Heart left ventricle (tissue), 16 donors: ENCODE measurements at regions not wholly inside any gene's neighbourhood (a gene's known extent, or its start where the extent isn't known, plus 50 kb on each side); places are given as distances from the start of the nearest gene placed in this dataset.

Experiments
- ATAC-seq, 4 donors: fragments of 200-7000 bp; cut with Tn5 transposase; one replicate each; pipeline ENCODE4 v1.9.1; 2020 to 2022; ENCODE audit warnings: moderate library complexity in 4 of 4, mild to moderate bottlenecking in 3 of 4, moderate number of reproducible peaks in 1 of 4
- DNase-seq, 5 donors: peaks; one replicate each; pipeline ENCODE4 v3.0.0-alpha.2; 2020
- H3K27ac ChIP-seq, 12 donors: fragments of 200-600 bp; sonication (generic) in 4 of 12; one replicate each; pipeline versions ENCODE4 v1.5.0 to v1.8.0; 2016 to 2022; ENCODE audit warnings: mild to moderate bottlenecking in 2 of 12
- H3K27me3 ChIP-seq, 9 donors: fragments of 200-600 bp; sonication (generic) in 2 of 9; one replicate each; pipeline versions ENCODE4 v1.5.1 to v1.8.0; 2016 to 2022; ENCODE audit warnings: mild to moderate bottlenecking in 3 of 9
- H3K36me3 ChIP-seq, 9 donors: fragments of 200-600 bp; sonication (generic) in 2 of 9; one replicate each; pipeline versions ENCODE4 v1.5.0 to v1.8.0; 2018 to 2022; ENCODE audit warnings: mild to moderate bottlenecking in 2 of 9
- H3K4me1 ChIP-seq, 12 donors: fragments of 200-600 bp; sonication (generic) in 4 of 12; one replicate each; pipeline versions ENCODE4 v1.5.0 to v1.8.0; 2016 to 2022; ENCODE audit warnings: mild to moderate bottlenecking in 3 of 12
- H3K4me3 ChIP-seq, 12 donors: fragments of 200-600 bp; sonication (generic) in 4 of 12; one replicate each; pipeline versions ENCODE4 v1.5.0 to v1.8.0; 2017 to 2022; ENCODE audit warnings: mild to moderate bottlenecking in 9 of 12, moderate library complexity in 4 of 12
- H3K9me3 ChIP-seq, 12 donors: fragments of 200-600 bp; sonication (generic) in 4 of 12; one replicate each; pipeline versions ENCODE4 v1.5.0 to v1.8.0; 2016 to 2022; ENCODE audit warnings: mild to moderate bottlenecking in 1 of 12
- CTCF ChIP-seq, 12 donors: fragments of 200-600 bp; sonication (generic) in 4 of 12; IDR thresholded peaks; one replicate each; pipeline versions ENCODE4 v1.5.0 to v1.8.0; 2018 to 2022; ENCODE audit warnings: antibody characterized with exemption in 12 of 12, mild to moderate bottlenecking in 5 of 12
- POLR2A ChIP-seq, 2 donors: fragments of 450-650 bp; IDR thresholded peaks; one replicate each; pipeline ENCODE4 v1.6.1; 2017; ENCODE audit warnings: antibody characterized with exemption in 2 of 2, mild to moderate bottlenecking in 2 of 2, moderate library complexity in 2 of 2
- WGBS, 4 donors: extraction: QIAGEN DNeasy Blood & Tissue Kit in 2 of 4; methylation state at CpG; one replicate each; pipeline versions ENCODE4 v1.1.5 to v1.1.7; 2013 to 2018; 5-methylcytosine and 5-hydroxymethylcytosine counted together
- intact Hi-C, 10 donors: fragments of 100-400 bp; cut with DNase I; formaldehyde crosslinking; loops; one replicate each; pipeline versions ENCODE4 v1.11.1 to v1.14.2; 2022
- donor health status: ischemic (EF 13 %, LVEDD 7.1; RV severe dilation, severe dysfunction).
- donor health status: healthy with polysubstance abuse.
- donor health status: DM: no; HTN: yes; CAD: no.
- donor health status: DM: no; HTN: no; CAD: no.
- donor health status: ischemic (EF 25% LVEDD 6.9; RV normal size, moderate dysfunction).
- donor health status: ischemic (EF 25% LVEDD 5.7; RV mildly dilated, moderate dysfunction).
- donor health status: healthy.
- donor health status: DM: yes; HTN: yes; CAD: no.
- donor health status: ischemic (EF 35%, LVEDD 5.7; RV mildly dilated, moderate dysfunction).
- donor health status: nonischemic (EF 11% LVEDD 7.7; RV severe dilation, severe dysfunction).
- donor health status: DM: yes; HTN: yes; CAD: no.
- donor health status: PGD.
- donor health status: ischemic (EF 29% LVEDD 5.4; RV normal size, mild dysfunction).
- donor health status: nonischemic (EF 23%, LVEDD 6.1; RV moderate dilation, normal function).

- no peak for ATAC-seq
- intact Hi-C loops = no loop called here
- peaks cover 0 to 9% (median 0%) of the 10 kb centered on the region in 12 donors for H3K4me1 ChIP-seq
- H3K36me3 ChIP-seq = no peaks in the 10 kb centered on the region
- no peak overlapping the region for H3K27ac ChIP-seq
- TF ChIP-seq CTCF (IDR thresholded peaks at IDR 0.05) = no peak
- TF ChIP-seq POLR2A (IDR thresholded peaks at IDR 0.05) = no peak
- no peaks in the 10 kb centered on the region for H3K27me3 ChIP-seq
- DNase-seq = no peak
- no peak overlapping the region for H3K4me3 ChIP-seq
- 53 to 81% (median 79%) methylated on average over 3 of the region's 3 CpGs for WGBS, 4 donors
- H3K9me3 ChIP-seq = no peaks in the 10 kb centered on the region
Observed at GRCh38 chr15:36370051-36370730, 209.2 kb upstream of the CDIN1 start.

GRCh38 chr15:36370731-36371112 is 208.7 kb upstream of the CDIN1 start:
- ATAC-seq = no peak
- Histone ChIP-seq H3K27me3 (no peaks in the 10 kb centered on the region), H3K36me3 (no peaks in the 10 kb centered on the region), H3K27ac (no peak overlapping the region), H3K4me1 (peaks cover 0 to 3% (median 0%) of the 10 kb centered on the region in 12 donors), H3K4me3 (no peak overlapping the region), H3K9me3 (no peaks in the 10 kb centered on the region)
- DNase-seq = no peak
- intact Hi-C loops = no loop called here
- no peak for TF ChIP-seq CTCF (IDR thresholded peaks at IDR 0.05)
- TF ChIP-seq POLR2A (IDR thresholded peaks at IDR 0.05) = no peak

GRCh38 chr15:36371509-36371908 is 207.9 kb upstream of the CDIN1 start:
- Histone ChIP-seq H3K4me1 (peaks cover 0 to 3% (median 0%) of the 10 kb centered on the region in 12 donors), H3K27ac (no peak overlapping the region), H3K4me3 (no peak overlapping the region), H3K36me3 (no peaks in the 10 kb centered on the region), H3K9me3 (no peaks in the 10 kb centered on the region), H3K27me3 (no peaks in the 10 kb centered on the region)
- TF ChIP-seq POLR2A (IDR thresholded peaks at IDR 0.05) (no peak), CTCF (IDR thresholded peaks at IDR 0.05) (no peak)
- no peak for ATAC-seq
- DNase-seq = no peak
- intact Hi-C loops = no loop called here

GRCh38 chr15:36372968-36373367 is 206.5 kb upstream of the CDIN1 start:
- no peak overlapping the region for H3K4me3 ChIP-seq
- TF ChIP-seq POLR2A (IDR thresholded peaks at IDR 0.05) = no peak
- no peak for ATAC-seq
- H3K9me3 ChIP-seq = no peaks in the 10 kb centered on the region
- no peak overlapping the region for H3K27ac ChIP-seq
- 92 to 93% (median 92%) methylated on average over 2 of the region's 2 CpGs for WGBS, 4 donors
- H3K27me3 ChIP-seq = no peaks in the 10 kb centered on the region
- DNase-seq = no peak
- intact Hi-C loops = no loop called here
- H3K4me1 ChIP-seq = peaks cover 0 to 3% (median 0%) of the 10 kb centered on the region in 12 donors
- no peaks in the 10 kb centered on the region for H3K36me3 ChIP-seq

- Histone ChIP-seq H3K9me3 (peaks cover 0 to 3% (median 0%) of the 10 kb centered on the region in 12 donors), H3K4me3 (no peak overlapping the region), H3K27me3 (no peaks in the 10 kb centered on the region), H3K36me3 (no peaks in the 10 kb centered on the region), H3K27ac (no peak overlapping the region), H3K4me1 (peaks cover 0 to 3% (median 0%) of the 10 kb centered on the region in 12 donors)
- WGBS, 4 donors = 40 to 49% (median 42%) methylated on average over 3 of the region's 3 CpGs
- no peak for ATAC-seq
- intact Hi-C loops = no loop called here
- no peak for DNase-seq
- TF ChIP-seq POLR2A (IDR thresholded peaks at IDR 0.05) (no peak), CTCF (IDR thresholded peaks at IDR 0.05) (no peak)
Observed at GRCh38 chr15:36373550-36373949, 205.9 kb upstream of the CDIN1 start.
